Thyroid gland (tissue), 4 donors: ENCODE measurements at regions not wholly inside any gene's neighbourhood (a gene's known extent, or its start where the extent isn't known, plus 50 kb on each side); places are given as distances from the start of the nearest gene placed in this dataset.

Source experiments
- DNase-seq, 2 donors: peaks; one replicate each; pipeline ENCODE4 v3.0.0-alpha.2; 2019
- H3K27ac ChIP-seq, 3 donors: fragments of 200-600 bp; sonication (generic); 1 replicate in 2 of 3; 2 replicates in 1 of 3; pipeline ENCODE4 v1.5.1; 2016 to 2019; ENCODE audit warnings: mild to moderate bottlenecking in 1 of 3, moderate library complexity in 1 of 3
- H3K27me3 ChIP-seq: fragments of 200-600 bp; sonication (generic); one replicate; pipeline ENCODE4 v1.5.1; 2019
- H3K36me3 ChIP-seq, 2 donors: fragments of 200-600 bp; sonication (generic); one replicate each; pipeline ENCODE4 v1.5.1; 2016 to 2019
- H3K4me1 ChIP-seq, 2 donors: fragments of 200-600 bp; sonication (generic); one replicate each; pipeline ENCODE4 v1.5.1; 2017 to 2019
- H3K4me3 ChIP-seq, 3 donors: fragments of 200-600 bp; sonication (generic); replicated peaks in 1 of 3; 1 replicate in 2 of 3; 2 replicates in 1 of 3; pipeline ENCODE4 v1.5.1; 2016; ENCODE audit warnings: mild to moderate bottlenecking in 1 of 3
- H3K9me3 ChIP-seq: fragments of 200-600 bp; sonication (generic); one replicate; pipeline ENCODE4 v1.5.1; 2017
- CTCF ChIP-seq, 6 experiments: fragments of 200-600 bp in 3 of 6; fragments of 450-650 bp in 3 of 6; sonication (generic) in 3 of 6; IDR thresholded peaks; one replicate each; pipeline ENCODE4 v1.5.1; 2016 to 2019; ENCODE audit warnings: antibody characterized with exemption in 6 of 6, mild to moderate bottlenecking in 2 of 6, inconsistent platforms in 1 of 6, moderate library complexity in 1 of 6
- POLR2A ChIP-seq, 2 donors: fragments of 450-650 bp; IDR thresholded peaks; one replicate each; pipeline ENCODE4 v1.6.1; 2017; ENCODE audit warnings: antibody characterized with exemption in 2 of 2, mild to moderate bottlenecking in 2 of 2, moderate library complexity in 1 of 2
- WGBS, 2 donors: methylation state at CpG; one replicate each; pipeline ENCODE4 v1.1.5; 2017; 5-methylcytosine and 5-hydroxymethylcytosine counted together
- intact Hi-C: fragments of 100-400 bp; cut with DNase I; formaldehyde crosslinking; loops from one replicate; pipeline ENCODE4 v1.15.1; 2023

GRCh38 chr3:181432992-181433391 lies 278.7 kb upstream of the SOX2 start:
- Histone ChIP-seq H3K4me3 (no peak overlapping the region), H3K27ac (no peak overlapping the region), H3K9me3 (no peaks in the 10 kb centered on the region), H3K4me1 (no peaks in the 10 kb centered on the region), H3K27me3 (no peaks in the 10 kb centered on the region), H3K36me3 (no peaks in the 10 kb centered on the region)
- intact Hi-C loops: no loop called here
- DNase-seq: no peak
- TF ChIP-seq POLR2A (IDR thresholded peaks at IDR 0.05): no peak
- no peak for TF ChIP-seq CTCF (IDR thresholded peaks at IDR 0.05)
- WGBS, 2 donors: 89 to 91% methylated on average over 4 of the region's 4 CpGs

DNA sequence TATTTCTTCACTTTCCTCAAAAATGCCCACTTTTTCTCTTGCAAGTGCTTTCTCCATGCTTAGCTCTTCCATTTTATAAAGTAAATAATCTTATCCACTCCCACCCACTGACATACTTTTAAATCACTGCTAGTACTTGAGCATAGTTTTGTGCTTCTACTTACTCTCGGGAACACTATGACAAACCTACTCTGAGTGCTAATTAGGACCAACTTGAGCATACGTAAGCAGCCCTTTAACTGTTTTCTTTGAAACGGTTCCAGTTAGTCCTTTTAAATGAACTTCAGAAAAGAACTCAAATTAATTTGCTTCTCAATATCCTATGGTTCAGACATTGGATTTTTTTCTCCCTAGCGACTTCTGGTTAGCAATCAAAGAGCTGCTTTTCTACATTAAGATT lies 280.0 kb upstream of the SOX2 start:
- H3K27ac ChIP-seq: no peak overlapping the region
- intact Hi-C loops: no loop called here
- no peak overlapping the region for H3K4me3 ChIP-seq
- 46 to 52% methylated on average over 4 of the region's 4 CpGs for WGBS, 2 donors
- DNase-seq: no peak
- no peaks in the 10 kb centered on the region for H3K4me1 ChIP-seq
- H3K9me3 ChIP-seq: no peaks in the 10 kb centered on the region
- H3K36me3 ChIP-seq: no peaks in the 10 kb centered on the region
- TF ChIP-seq CTCF (IDR thresholded peaks at IDR 0.05) (no peak), POLR2A (IDR thresholded peaks at IDR 0.05) (no peak)
- no peaks in the 10 kb centered on the region for H3K27me3 ChIP-seq

GRCh38 chr3:181425074-181425473 lies 286.7 kb upstream of the SOX2 start:
- TF ChIP-seq CTCF (IDR thresholded peaks at IDR 0.05): no peak
- TF ChIP-seq POLR2A (IDR thresholded peaks at IDR 0.05): no peak
- 62 to 64% methylated on average over 3 of the region's 3 CpGs for WGBS, 2 donors
- Histone ChIP-seq H3K4me1 (no peaks in the 10 kb centered on the region), H3K27ac (no peak overlapping the region), H3K4me3 (no peak overlapping the region), H3K36me3 (no peaks in the 10 kb centered on the region), H3K9me3 (no peaks in the 10 kb centered on the region), H3K27me3 (no peaks in the 10 kb centered on the region)
- no peak for DNase-seq
- intact Hi-C loops: no loop called here

DNA sequence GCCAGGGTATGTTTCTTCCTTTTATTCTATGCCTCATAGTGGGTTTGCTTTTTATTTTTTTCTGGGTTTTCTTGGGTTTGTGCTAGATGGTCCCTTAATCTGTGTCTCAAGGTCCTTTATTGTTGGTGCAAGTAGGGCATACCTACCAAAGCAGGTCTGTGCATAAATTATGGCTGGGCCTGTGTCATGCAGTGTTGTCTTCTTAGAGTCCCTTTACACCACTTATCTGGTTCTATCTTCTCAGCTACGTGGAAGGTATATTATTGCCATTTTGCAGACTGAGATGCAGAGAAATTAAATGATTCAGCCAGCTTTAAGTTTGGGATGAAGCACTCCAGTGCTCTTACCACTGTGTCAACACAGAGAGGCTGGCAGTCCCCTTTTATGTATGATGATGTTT lies 293.5 kb upstream of the SOX2 start:
- no peaks in the 10 kb centered on the region for H3K27me3 ChIP-seq
- H3K4me1 ChIP-seq: no peaks in the 10 kb centered on the region
- no peak for DNase-seq
- 39 to 52% methylated on average over 1 of the region's 1 CpG for WGBS, 2 donors
- intact Hi-C loops: no loop called here
- no peaks in the 10 kb centered on the region for H3K36me3 ChIP-seq
- H3K27ac ChIP-seq: no peak overlapping the region
- H3K4me3 ChIP-seq: no peak overlapping the region
- H3K9me3 ChIP-seq: no peaks in the 10 kb centered on the region
- TF ChIP-seq POLR2A (IDR thresholded peaks at IDR 0.05): no peak
- no peak for TF ChIP-seq CTCF (IDR thresholded peaks at IDR 0.05)

DNA sequence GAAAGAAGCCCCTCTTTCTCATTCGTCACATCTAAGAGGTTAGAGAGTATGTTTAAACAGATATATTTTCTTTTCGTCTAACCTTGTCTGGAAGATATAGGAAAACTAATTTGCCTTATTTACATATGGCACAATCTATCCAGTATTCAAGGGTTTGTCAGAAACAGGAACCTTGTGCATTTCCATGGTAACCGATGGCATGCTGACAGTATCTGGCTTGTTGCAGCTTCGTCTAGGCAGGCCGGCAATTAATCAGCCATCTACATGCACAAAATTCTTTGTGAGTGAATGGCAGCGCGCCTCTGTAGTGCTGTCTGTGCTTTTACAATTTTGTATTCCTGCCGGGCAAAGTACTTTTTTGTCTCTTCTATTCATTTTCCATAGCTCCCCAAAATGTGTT lies 294.0 kb upstream of the SOX2 start:
- TF ChIP-seq CTCF (IDR thresholded peaks at IDR 0.05) (no peak), POLR2A (IDR thresholded peaks at IDR 0.05) (no peak)
- intact Hi-C loops: no loop called here
- Histone ChIP-seq H3K4me3 (no peak overlapping the region), H3K36me3 (no peaks in the 10 kb centered on the region), H3K27ac (no peak overlapping the region), H3K9me3 (no peaks in the 10 kb centered on the region), H3K4me1 (no peaks in the 10 kb centered on the region), H3K27me3 (no peaks in the 10 kb centered on the region)
- 59 to 72% methylated on average over 8 of the region's 8 CpGs for WGBS, 2 donors
- DNase-seq: no peak
